Bronchial epithelial cell (primary cell): ENCODE measurements at regions not wholly inside any gene's neighbourhood (a gene's known extent, or its start where the extent isn't known, plus 50 kb on each side); places are given as distances from the start of the nearest gene placed in this dataset.

ENCODE experiments used
- DNase-seq: peaks from one replicate; pipeline ENCODE4 v3.0.0-alpha.2; 2010; ENCODE audit warnings: low read depth
- FAIRE-seq: peaks from 2 replicates; lab custom pipeline; 2011; peaks lifted over from hg19 to GRCh38; lab: Jason Lieb, UNC
- H3K27me3 ChIP-seq: 2 replicates; pipeline ENCODE4 v1.5.1; 2011; ENCODE audit warnings: low read length; ENCODE audit not compliant: control insufficient read depth, insufficient read depth
- H3K36me3 ChIP-seq: 2 replicates; pipeline ENCODE4 v1.5.1; 2011; ENCODE audit warnings: low read length; ENCODE audit not compliant: control insufficient read depth, insufficient read depth
- H3K4me3 ChIP-seq: 2 replicates; pipeline ENCODE4 v1.5.1; 2011; ENCODE audit warnings: mild to moderate bottlenecking, low read depth, low read length, control low read depth
- TF ChIP-seq, protein P1 (sequence below): IDR thresholded peaks from 2 replicates; pipeline ENCODE4 v1.5.1; 2011; ENCODE audit warnings: mild to moderate bottlenecking, moderate library complexity, low read length, control low read depth, inconsistent platforms; ENCODE audit not compliant: insufficient read depth, severe bottlenecking

DNA sequence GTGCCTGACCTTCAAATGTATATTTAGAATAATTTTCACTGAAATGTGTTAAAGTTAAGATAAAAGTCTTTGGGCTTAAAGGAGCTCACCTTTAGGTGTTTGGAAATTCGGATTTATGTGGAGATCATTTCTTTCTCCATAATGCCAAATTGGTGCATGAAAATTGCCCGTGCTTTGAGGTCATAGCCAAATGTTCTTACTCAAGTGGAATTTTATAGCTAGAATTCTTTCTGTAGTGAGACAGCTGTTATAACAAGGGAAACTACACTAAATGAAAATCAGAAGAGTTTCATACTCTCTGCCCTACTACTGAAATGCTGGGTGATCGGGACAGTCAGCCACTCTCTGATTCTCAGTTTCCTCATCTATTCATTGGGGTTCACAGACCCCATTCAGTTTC is 89.5 kb upstream of the DBX1 start:
- Histone ChIP-seq H3K27me3 (no peaks in the 10 kb centered on the region), H3K4me3 (no peak overlapping the region), H3K36me3 (no peaks in the 10 kb centered on the region)
- TF ChIP-seq, protein P1, sequence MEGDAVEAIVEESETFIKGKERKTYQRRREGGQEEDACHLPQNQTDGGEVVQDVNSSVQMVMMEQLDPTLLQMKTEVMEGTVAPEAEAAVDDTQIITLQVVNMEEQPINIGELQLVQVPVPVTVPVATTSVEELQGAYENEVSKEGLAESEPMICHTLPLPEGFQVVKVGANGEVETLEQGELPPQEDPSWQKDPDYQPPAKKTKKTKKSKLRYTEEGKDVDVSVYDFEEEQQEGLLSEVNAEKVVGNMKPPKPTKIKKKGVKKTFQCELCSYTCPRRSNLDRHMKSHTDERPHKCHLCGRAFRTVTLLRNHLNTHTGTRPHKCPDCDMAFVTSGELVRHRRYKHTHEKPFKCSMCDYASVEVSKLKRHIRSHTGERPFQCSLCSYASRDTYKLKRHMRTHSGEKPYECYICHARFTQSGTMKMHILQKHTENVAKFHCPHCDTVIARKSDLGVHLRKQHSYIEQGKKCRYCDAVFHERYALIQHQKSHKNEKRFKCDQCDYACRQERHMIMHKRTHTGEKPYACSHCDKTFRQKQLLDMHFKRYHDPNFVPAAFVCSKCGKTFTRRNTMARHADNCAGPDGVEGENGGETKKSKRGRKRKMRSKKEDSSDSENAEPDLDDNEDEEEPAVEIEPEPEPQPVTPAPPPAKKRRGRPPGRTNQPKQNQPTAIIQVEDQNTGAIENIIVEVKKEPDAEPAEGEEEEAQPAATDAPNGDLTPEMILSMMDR: no peak
- FAIRE-seq (no peak), DNase-seq (no peak)

DNA sequence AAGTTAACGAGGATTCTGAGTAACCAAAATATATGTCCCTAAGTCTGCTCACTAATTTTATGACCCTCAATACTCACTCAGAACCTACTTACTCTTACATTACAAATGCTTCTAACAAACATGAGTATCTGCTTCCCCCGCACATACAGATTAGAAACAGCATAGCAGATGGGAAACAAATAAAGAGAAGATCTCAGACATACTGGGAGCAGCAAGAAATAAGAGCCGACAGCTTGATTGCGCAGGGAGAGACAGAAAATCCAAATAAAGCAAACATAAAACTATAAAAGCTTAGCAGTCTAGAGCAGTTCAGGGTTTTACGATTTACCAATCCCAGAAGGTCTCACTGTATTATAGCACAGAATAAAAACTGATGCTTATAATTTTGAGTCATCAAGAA is 89.1 kb upstream of the DBX1 start:
- Histone ChIP-seq H3K4me3 (no peak overlapping the region), H3K36me3 (no peaks in the 10 kb centered on the region), H3K27me3 (no peaks in the 10 kb centered on the region)
- DNase-seq: no peak
- TF ChIP-seq, protein P1: no peak
- no peak for FAIRE-seq

DNA sequence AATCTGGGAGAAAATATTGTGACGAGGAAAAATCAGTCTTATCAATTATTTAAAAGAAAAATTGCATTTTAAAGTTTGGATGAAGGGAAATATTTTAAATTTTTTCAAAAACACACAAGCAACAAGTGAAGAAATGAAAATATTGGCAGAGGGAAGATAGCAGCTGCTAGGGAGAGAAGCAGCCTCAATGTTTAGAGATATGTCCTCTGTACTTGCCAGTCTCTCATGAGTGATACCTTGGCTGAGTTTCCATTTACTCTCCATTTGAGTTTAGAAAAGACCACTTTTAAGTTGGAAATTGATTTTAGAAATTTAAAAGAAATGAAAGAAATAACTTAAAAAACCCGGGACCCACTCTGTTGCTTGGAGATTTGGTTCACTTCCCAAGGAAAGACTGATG is 88.6 kb upstream of the DBX1 start:
- H3K36me3 ChIP-seq: no peaks in the 10 kb centered on the region
- FAIRE-seq (no peak), DNase-seq (no peak)
- no peaks in the 10 kb centered on the region for H3K27me3 ChIP-seq
- TF ChIP-seq, protein P1: no peak
- no peak overlapping the region for H3K4me3 ChIP-seq

DNA sequence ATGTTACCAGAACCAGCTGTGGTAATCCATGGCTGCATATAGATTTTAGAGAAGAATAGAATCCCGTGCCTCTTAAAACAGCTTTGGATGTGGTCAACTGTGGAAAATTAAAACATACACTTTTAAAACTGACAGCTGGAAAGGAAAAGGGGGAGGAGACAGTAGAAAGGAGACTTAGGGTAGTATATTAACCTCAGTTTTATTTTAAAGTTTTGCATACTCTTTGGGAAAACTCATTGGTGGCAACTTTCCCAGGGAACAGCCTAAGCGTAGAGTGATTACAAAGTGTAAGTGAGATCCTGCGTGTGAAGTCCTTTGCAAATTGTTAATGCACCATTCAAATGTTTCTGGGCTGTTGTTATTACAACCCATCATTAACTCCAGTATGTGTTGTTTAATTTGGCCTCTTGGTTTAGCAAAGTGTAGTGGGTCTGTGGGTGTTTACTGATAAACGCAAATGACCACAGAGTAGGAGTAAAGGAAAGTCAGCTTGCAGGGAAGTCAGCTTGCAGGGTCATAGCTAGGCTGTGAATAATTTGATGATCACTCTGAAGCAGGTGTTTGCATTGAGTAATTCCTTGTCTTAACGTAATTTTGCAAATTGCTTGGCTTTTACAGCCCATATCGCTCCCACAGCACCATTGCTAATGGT is 88.0 kb upstream of the DBX1 start:
- H3K4me3 ChIP-seq: no peak overlapping the region
- no peaks in the 10 kb centered on the region for H3K36me3 ChIP-seq
- TF ChIP-seq, protein P1: no peak
- H3K27me3 ChIP-seq: no peaks in the 10 kb centered on the region
- DNase-seq: no peak
- FAIRE-seq: no peak

DNA sequence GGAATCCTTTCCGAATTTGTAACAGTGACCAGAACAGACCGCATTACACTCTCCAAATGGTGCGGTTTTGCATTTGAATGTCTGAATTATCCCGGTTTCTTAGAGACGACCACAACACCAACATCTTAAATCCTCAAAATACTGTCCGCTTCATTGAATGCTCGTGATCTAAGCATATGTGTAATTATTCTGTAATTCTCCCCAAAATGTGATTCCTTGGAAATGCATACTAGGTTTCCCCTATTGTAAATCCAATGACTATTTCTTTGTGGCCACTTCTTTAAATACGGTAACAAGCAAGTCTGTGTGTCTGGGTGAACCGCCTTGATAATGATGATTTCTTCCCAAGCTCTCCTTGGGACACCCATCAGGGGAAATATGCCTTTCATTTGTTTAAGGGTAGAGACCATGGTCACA is 87.3 kb upstream of the DBX1 start:
- Histone ChIP-seq H3K36me3 (no peaks in the 10 kb centered on the region), H3K4me3 (no peak overlapping the region), H3K27me3 (no peaks in the 10 kb centered on the region)
- DNase-seq (no peak), FAIRE-seq (no peak)
- TF ChIP-seq, protein P1: no peak

DNA sequence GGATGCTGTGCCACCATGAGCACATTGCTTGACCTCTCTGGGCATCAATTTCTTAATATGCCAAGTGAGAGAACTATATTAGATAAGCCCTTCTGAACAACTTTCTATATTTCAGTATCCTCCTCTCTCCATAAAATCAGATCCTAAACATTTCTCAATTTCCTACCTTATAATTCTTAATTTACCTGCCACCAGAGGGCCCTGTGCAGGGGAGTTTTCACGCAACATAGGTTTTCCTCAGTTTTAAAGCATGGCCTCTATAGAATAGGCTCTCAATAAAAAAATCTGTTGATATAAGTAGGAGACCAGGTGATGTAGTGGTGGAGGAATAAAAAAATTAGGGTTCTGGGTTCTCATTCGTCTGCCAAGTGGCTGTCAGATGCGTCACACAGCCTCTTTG is 83.7 kb upstream of the DBX1 start:
- TF ChIP-seq, protein P1: peak; percentile 17
- DNase-seq (no peak), FAIRE-seq (no peak)
- no peaks in the 10 kb centered on the region for H3K36me3 ChIP-seq
- no peaks in the 10 kb centered on the region for H3K27me3 ChIP-seq
- H3K4me3 ChIP-seq: no peak overlapping the region
